HG02885 (cell line): ENCODE measurements at regions not wholly inside any gene's neighbourhood (a gene's known extent, or its start where the extent isn't known, plus 50 kb on each side); places are given as distances from the start of the nearest gene placed in this dataset.
"Not testable (repeated sequence)": the region's sequence is repeated elsewhere in the genome, so short reads cannot be mapped to it uniquely, and the experiment has no call there.

ENCODE experiments used
- ATAC-seq: cut with Tn5 transposase; IDR thresholded peaks from one replicate; pipeline ENCODE4 v1.9.1; 2021; ENCODE audit warnings: mild to moderate bottlenecking; ENCODE audit not compliant: unreplicated experiment, poor library complexity

GRCh38 chr2:226540204-226540994 lies 259.2 kb downstream of the IRS1 start:
- no peak for ATAC-seq

- ATAC-seq: no peak
Observed at GRCh38 chr2:226536410-226536809, 263.2 kb downstream of the IRS1 start.

GRCh38 chr2:226532976-226533375 lies 266.6 kb downstream of the IRS1 start:
- not testable (repeated sequence) for ATAC-seq

- no peak for ATAC-seq
Observed at GRCh38 chr2:226531061-226531810, 268.4 kb downstream of the IRS1 start.

- no peak for ATAC-seq
Observed at GRCh38 chr2:226529556-226529955, 270.1 kb downstream of the IRS1 start.

- ATAC-seq: no peak
Observed at GRCh38 chr2:226526716-226527115, 272.9 kb downstream of the IRS1 start.

DNA sequence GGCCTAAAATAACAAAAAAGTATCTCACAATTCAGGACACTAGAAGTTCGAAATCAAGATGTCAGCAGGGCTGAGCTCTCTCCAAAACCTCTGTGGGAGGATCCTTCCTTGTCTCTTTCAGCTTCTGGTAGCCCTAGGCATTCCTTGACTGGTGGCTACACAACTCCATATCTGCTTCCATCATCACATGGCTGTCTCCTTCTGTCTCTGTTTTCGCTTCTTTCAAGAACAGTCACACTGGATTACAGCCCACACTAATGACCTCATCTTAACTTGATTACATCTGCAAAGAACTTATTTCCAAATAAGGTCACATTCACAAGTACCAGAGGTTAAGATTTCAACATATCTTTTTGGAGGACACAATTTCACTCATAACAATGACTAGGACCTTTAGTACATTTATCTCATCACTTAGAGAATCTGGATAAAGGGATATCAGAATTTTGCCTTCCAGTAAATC lies 275.2 kb downstream of the IRS1 start:
- ATAC-seq: no peak

- ATAC-seq: no peak
Observed at GRCh38 chr2:226520723-226521122, 278.9 kb downstream of the IRS1 start.

DNA sequence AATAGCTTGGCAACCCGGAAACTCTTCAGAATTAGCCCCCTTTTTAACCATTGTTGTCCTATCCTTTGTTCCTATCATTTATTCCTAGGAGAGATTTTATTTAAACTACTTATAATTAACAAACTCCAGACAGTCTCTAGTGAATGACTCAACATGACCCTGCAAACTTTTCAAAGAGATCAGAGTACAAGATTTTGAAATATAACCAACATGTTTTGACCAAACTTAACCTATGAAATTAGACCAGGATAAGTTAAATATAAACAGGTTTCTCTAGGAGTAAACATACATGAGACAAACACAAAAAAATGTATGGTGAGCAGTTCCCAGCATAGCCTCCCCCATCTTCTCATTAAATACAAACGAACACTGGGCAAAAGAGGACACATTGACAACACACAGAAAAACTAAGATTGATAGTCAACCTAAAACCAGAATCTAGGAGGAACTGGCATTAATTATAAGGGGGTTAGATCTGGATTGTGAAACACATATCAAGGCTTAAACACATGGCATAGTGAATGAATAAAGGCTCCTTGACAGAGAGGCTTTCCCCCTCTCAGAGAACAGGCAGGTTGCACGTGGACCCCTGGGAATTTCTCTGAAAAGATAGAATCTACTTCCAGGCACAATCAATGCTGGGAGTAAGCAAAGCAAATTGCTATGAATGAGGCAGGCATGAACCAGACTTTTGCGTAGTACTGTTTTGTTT lies 284.1 kb downstream of the IRS1 start:
- ATAC-seq: no peak

DNA sequence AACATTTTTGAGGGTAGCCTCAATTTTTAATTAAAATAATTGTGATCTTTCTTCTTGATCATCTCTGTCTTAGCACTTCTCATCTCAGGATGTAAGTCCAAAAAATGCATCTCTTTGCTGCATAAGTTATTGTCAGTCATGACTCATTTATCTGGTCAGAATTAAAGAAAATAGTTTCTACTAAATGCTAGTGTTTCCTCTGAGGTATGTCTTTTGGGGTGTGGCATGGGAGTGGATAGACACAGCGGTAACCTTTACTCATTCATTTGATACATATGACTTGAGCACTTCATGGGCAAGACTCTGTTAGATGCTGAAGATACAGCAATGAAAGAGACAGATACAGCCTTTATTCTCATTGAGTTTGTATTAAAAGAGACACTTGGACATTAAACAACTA lies 284.7 kb downstream of the IRS1 start:
- no peak for ATAC-seq

DNA sequence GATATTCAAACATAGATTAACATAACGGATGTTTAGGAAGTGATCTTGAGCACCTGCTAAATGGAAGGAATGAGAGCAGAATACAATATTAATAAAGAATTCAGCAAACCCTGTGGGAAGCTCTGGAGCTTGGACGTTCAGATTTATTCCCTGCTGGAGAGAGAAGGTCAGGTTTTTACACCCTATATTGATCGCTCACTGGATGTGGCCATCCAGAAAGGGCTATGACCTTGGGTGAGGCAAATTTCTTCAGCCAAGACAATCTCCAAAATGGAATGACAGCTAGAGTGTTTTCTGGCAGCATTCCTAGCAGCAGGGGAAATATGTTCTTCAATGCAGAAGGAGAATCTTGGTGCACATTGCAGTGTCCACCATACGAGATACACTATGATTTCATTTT lies 288.3 kb downstream of the IRS1 start:
- ATAC-seq: no peak

GRCh38 chr2:226508683-226509082 lies 290.9 kb downstream of the IRS1 start:
- ATAC-seq: no peak

GRCh38 chr2:226508005-226508404 lies 291.6 kb downstream of the IRS1 start:
- ATAC-seq: no peak

DNA sequence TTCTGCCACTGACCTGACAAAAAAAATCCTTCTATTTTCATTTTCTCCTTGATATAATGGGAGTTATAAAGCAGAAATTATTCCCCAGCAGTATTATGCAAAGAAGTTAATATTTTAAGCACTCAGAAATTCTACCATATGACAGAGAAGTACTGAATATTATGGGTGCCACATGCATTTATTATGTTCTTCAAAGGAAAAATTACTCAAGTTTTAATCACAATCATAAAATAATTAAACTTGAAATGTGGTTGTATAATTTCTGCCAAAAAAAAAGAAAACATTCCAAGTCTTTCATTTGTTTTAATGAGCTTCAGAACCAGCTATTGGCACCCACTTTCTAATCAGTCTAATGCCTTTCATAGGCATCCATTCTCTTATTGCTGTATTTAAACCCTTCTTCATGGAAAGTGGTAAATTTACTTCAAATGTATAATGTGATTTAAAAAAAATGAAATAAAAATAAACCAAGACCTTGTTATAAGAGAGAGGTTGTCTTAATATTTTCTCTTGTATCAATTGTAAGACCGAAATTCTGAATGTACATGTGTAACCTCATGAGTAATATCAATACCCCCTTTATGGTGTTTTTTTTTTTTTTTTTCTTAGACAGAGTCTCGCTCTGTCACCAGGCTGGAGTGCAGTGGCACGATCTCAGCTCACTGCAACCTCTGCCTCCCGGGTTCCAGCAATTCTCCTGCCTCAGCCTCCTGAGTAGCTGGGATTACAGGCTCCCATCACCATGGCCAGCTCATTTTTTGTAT lies 302.3 kb downstream of the IRS1 start:
- no peak for ATAC-seq

DNA sequence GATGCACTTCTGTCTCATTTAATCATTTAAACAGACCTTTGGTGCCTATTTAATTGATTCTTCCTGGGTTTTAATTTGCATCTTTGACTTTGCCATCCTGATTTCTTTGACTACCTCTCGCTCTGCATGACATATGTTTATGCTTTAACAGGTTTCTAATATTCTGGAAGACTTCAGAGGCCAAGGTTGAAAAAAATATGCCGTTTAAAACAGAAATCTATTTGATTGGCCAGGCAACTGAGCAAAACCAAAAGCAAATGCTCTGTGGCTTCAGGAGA lies 303.4 kb downstream of the IRS1 start:
- ATAC-seq: no peak

- no peak for ATAC-seq
Observed at GRCh38 chr2:226495466-226496272, 304.0 kb downstream of the IRS1 start.

DNA sequence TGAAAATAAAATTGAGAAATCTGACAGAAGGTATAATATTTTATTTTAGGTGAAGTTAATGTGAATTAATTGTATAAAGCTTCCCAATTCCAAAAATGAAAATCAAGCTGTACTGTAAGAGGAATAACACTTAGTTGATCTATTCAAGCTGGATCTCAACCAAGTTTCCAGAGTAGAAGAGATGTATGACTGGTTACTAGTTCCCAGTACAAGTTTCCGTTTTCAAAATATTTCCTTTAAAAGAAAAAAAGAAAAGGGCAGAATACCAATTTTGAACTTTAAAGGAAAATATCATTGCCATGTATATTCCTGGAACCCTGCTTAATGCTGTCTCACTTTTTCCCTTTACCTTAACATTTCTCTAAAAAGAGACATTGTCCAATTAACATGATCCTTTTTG lies 308.5 kb downstream of the IRS1 start:
- no peak for ATAC-seq

DNA sequence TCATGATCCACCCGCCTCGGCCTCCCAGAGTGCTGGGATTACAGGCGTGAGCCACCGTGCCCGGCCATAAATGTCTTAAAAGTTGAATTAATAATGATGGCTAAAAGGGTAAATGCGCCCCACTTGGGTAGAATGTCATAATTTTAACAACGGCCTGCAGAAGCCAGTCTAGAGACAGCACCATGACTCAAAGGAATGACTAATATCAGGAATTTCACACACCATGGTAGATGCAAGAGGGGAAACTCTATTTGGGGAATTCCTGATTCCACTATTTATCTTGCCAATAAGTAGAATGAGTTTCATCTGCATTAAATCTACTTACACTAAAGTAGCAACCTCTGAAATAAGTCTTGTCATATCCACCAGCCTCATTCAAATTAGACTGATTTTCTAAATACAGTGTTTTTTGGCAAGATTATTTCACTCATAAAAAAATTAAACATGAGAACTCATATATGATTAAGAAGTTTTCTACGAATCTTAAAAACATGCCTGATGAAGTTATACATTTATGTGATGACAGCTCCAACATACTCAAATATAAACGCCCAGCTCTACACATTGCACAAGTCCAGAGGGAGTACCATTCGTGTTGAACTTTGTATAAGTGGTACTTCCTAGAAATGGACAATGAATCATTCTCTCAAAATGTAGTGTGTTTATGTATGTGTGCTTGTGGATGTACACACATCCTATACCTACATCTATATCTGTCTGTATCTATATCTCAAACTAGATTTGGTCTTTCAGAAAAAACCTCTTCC lies 309.7 kb downstream of the IRS1 start:
- peak; percentile 65 for ATAC-seq

- no peak for ATAC-seq
Observed at GRCh38 chr2:226488034-226488433, 311.6 kb downstream of the IRS1 start.
